ENCODE measurements at regions not wholly inside any gene's neighbourhood (a gene's known extent, or its start where the extent isn't known, plus 50 kb on each side); places are given as distances from the start of the nearest gene placed in this dataset.

DNA sequence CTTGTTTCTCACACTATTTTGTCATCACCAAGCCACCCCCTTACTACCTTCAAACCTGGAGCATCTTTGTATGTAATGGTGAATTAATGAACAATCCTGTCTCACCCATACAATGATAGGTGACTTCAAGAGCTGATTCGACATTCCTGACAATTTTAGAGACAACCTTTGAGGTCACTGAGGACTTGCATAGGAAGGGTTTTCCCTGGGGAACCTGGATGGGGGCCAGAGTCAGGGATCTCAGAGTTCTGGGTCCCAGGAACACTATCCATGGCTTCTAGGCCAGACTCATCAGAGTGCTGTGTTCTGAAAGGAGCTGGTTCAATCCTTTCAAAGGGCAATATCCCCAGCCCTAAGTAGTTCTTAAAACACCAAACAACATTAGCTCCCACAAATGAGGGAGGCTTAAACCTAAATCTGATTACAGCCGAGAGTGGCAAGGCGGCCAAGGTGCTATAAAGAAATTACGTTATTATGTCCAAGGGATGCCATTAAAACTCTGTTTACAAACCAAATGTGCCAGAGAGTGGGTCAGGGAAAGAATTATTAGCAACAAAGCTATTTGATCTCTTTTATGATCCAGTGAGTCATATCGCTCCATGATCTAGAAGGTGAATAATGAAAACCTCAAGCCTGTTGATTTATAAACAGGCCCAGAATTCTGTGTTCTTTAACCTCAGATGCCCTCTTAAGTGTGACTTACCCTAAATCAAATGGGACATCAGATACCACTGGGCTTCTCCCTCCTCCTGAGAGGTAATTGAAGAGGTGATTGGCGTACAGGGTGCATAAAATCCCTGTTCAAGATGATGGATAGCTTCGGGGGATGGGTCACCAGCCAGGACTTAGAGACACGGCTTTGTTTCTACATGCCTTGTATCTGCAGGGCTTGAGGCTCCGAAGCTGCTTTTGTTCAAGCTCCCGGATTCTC, 230.2 kb upstream of the TBX3 start (continued):
- TF ChIP-seq, protein P1, sequence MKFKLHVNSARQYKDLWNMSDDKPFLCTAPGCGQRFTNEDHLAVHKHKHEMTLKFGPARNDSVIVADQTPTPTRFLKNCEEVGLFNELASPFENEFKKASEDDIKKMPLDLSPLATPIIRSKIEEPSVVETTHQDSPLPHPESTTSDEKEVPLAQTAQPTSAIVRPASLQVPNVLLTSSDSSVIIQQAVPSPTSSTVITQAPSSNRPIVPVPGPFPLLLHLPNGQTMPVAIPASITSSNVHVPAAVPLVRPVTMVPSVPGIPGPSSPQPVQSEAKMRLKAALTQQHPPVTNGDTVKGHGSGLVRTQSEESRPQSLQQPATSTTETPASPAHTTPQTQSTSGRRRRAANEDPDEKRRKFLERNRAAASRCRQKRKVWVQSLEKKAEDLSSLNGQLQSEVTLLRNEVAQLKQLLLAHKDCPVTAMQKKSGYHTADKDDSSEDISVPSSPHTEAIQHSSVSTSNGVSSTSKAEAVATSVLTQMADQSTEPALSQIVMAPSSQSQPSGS (IDR thresholded peaks at IDR 0.05; ENCODE audit: low read length) = no peak
- TF ChIP-seq RAD21 (IDR thresholded peaks at IDR 0.05 in 1 of 2, conservative IDR thresholded peaks at IDR 0.05 in 1 of 2; ENCODE audit: low read depth in 2 of 2, low read length in 2 of 2) (no peak), CEBPB (IDR thresholded peaks at IDR 0.05; ENCODE audit: low read depth, low read length) (no peak), NRF1 (IDR thresholded peaks at IDR 0.05; ENCODE audit: low read depth, low read length) (no peak), CHD1 (IDR thresholded peaks at IDR 0.05; ENCODE audit: low read depth, low read length) (no peak), ASH2L (IDR thresholded peaks at IDR 0.05; ENCODE audit: low read length) (no peak), TBP (IDR thresholded peaks at IDR 0.05; ENCODE audit: low read depth, low read length) (no peak), JUND (IDR thresholded peaks at IDR 0.05; ENCODE audit: low read length) (no peak)

Measured in H1 (cell line).